Smooth muscle cell (in vitro differentiated cells): ENCODE measurements at regions not wholly inside any gene's neighbourhood (a gene's known extent, or its start where the extent isn't known, plus 50 kb on each side); places are given as distances from the start of the nearest gene placed in this dataset.

ENCODE experiments used
- DNase-seq: peaks from one replicate; lab custom pipeline; 2025; ENCODE audit not compliant: unreplicated experiment; lab: John Stamatoyannopoulos, UW
- H2AFZ ChIP-seq: fragments of 200-600 bp; sonication (generic); 2 replicates; pipeline ENCODE4 v1.6.0; 2016; ENCODE audit warnings: antibody characterized with exemption, low read depth, mild to moderate bottlenecking
- H3F3A ChIP-seq: fragments of 200-600 bp; sonication (generic); 2 replicates; pipeline ENCODE4 v1.6.0; 2017; ENCODE audit warnings: antibody characterized with exemption, low read depth
- H3K27ac ChIP-seq: fragments of 200-600 bp; sonication (generic); 2 replicates; pipeline ENCODE4 v1.5.1; 2016; ENCODE audit warnings: low read depth, mild to moderate bottlenecking
- H3K27me3 ChIP-seq: fragments of 200-600 bp; sonication (generic); 2 replicates; pipeline ENCODE4 v1.6.1; 2016; ENCODE audit warnings: low read depth, mild to moderate bottlenecking
- H3K36me3 ChIP-seq: fragments of 200-600 bp; sonication (generic); 2 replicates; pipeline ENCODE4 v1.5.1; 2016; ENCODE audit warnings: low read depth
- H3K4me1 ChIP-seq: fragments of 200-600 bp; sonication (generic); 2 replicates; pipeline ENCODE4 v1.5.1; 2016; ENCODE audit warnings: low read depth
- H3K4me2 ChIP-seq: fragments of 200-600 bp; sonication (generic); 2 replicates; pipeline ENCODE4 v1.6.0; 2016; ENCODE audit warnings: mild to moderate bottlenecking
- H3K4me3 ChIP-seq: fragments of 200-600 bp; sonication (generic); 2 replicates; pipeline ENCODE4 v1.5.1; 2016; ENCODE audit warnings: mild to moderate bottlenecking
- H3K79me2 ChIP-seq: fragments of 200-600 bp; sonication (generic); 2 replicates; pipeline ENCODE4 v1.6.0; 2016; ENCODE audit warnings: low read depth, mild to moderate bottlenecking
- H3K9ac ChIP-seq: fragments of 200-600 bp; sonication (generic); 2 replicates; pipeline ENCODE4 v1.6.0; 2016; ENCODE audit warnings: low read depth
- H3K9me3 ChIP-seq: fragments of 200-600 bp; sonication (generic); replicated peaks from 2 replicates; pipeline ENCODE4 v1.5.1; 2016; ENCODE audit warnings: low read depth
- H4K20me1 ChIP-seq: fragments of 200-600 bp; sonication (generic); 2 replicates; pipeline ENCODE4 v1.6.0; 2016; ENCODE audit warnings: low read depth
- CTCF ChIP-seq: fragments of 200-600 bp; sonication (generic); IDR thresholded peaks from 2 replicates; pipeline ENCODE4 v1.5.1; 2017; ENCODE audit warnings: borderline replicate concordance, mild to moderate bottlenecking, antibody characterized with exemption; ENCODE audit not compliant: insufficient read depth, poor library complexity, severe bottlenecking
- WGBS: methylation state at CpG from one replicate; pipeline ENCODE4 v1.1.7; 2016; ENCODE audit warnings: low lambda C conversion rate; 5-methylcytosine and 5-hydroxymethylcytosine counted together

DNA sequence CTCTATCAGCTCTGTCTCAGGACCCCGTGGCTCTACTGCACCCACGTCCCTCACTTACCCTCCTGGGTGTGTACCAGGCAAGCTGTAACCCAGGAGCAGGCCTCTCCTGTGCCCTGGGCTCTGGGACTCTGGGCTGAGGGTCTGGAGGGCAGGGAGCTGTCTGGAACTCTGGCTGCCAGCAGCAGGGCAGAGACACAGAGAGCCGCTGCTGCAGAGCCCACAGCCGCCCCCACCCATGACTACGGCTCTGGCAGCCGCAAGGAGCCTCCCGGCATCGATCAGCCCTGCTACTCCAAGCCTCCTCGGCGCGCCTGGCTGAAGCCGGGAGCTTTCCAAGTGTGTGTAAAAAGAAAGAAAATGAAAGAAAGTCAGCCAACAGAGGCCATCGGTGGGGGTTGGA, 103.7 kb upstream of the ATP2B2 start:
- WGBS, result 84% methylated on average over 13 of the region's 13 CpGs
- Histone ChIP-seq H3K36me3 (no peaks in the 10 kb centered on the region), H3K4me1 (no peaks in the 10 kb centered on the region), H3F3A (no peaks in the 10 kb centered on the region), H4K20me1 (no peaks in the 10 kb centered on the region), H3K79me2 (no peaks in the 10 kb centered on the region), H3K9me3 (no peaks in the 10 kb centered on the region), H2AFZ (no peak overlapping the region), H3K27ac (no peak overlapping the region), H3K4me2 (no peak overlapping the region), H3K27me3 (peaks cover 13% of the 10 kb centered on the region), H3K9ac (no peak overlapping the region), H3K4me3 (no peak overlapping the region)
- DNase-seq, result no peak
- no peak for TF ChIP-seq CTCF

GRCh38 chr3:10614168-10614567, 108.8 kb upstream of the ATP2B2 start:
- no peak for DNase-seq
- Histone ChIP-seq H3K4me2 (no peak overlapping the region), H3K36me3 (no peaks in the 10 kb centered on the region), H3K79me2 (no peaks in the 10 kb centered on the region), H4K20me1 (no peaks in the 10 kb centered on the region), H2AFZ (no peak overlapping the region), H3K4me3 (no peak overlapping the region), H3K9ac (no peak overlapping the region), H3K27ac (no peak overlapping the region), H3K4me1 (no peaks in the 10 kb centered on the region), H3K27me3 (peaks cover 4% of the 10 kb centered on the region), H3K9me3 (no peaks in the 10 kb centered on the region), H3F3A (no peaks in the 10 kb centered on the region)
- WGBS, result 87% methylated on average over 7 of the region's 7 CpGs
- TF ChIP-seq CTCF, result no peak

GRCh38 chr3:10615715-10616114, 110.3 kb upstream of the ATP2B2 start:
- DNase-seq, result no peak
- 88% methylated on average over 2 of the region's 2 CpGs for WGBS
- H3K4me3 ChIP-seq, result no peak overlapping the region

More at GRCh38 chr3:10615715-10616114, 110.3 kb upstream of the ATP2B2 start:
- no peak overlapping the region for H2AFZ ChIP-seq
- no peak for TF ChIP-seq CTCF
- H3K9ac ChIP-seq, result no peak overlapping the region
- H3K36me3 ChIP-seq, result no peaks in the 10 kb centered on the region
- no peaks in the 10 kb centered on the region for H4K20me1 ChIP-seq
- peaks cover 11% of the 10 kb centered on the region for H3K27me3 ChIP-seq
- no peaks in the 10 kb centered on the region for H3K79me2 ChIP-seq
- no peak overlapping the region for H3K4me2 ChIP-seq
- H3K9me3 ChIP-seq, result no peaks in the 10 kb centered on the region
- no peak overlapping the region for H3K27ac ChIP-seq
- H3F3A ChIP-seq, result no peaks in the 10 kb centered on the region
- no peaks in the 10 kb centered on the region for H3K4me1 ChIP-seq
